Vagina (tissue), 2 donors: ENCODE measurements at regions not wholly inside any gene's neighbourhood (a gene's known extent, or its start where the extent isn't known, plus 50 kb on each side); places are given as distances from the start of the nearest gene placed in this dataset.

Experiments
- DNase-seq, 2 donors: peaks; one replicate each; pipeline ENCODE4 v3.0.0-alpha.2; 2017; ENCODE audit errors: extremely low spot score in 2 of 2
- H3K27ac ChIP-seq: fragments of 200-600 bp; sonication (generic); one replicate; pipeline ENCODE4 v1.5.1; 2019
- H3K27me3 ChIP-seq: fragments of 200-600 bp; sonication (generic); one replicate; pipeline ENCODE4 v1.5.1; 2019
- H3K36me3 ChIP-seq, 2 donors: fragments of 200-600 bp; sonication (generic); one replicate each; pipeline ENCODE4 v1.5.1; 2017 to 2019
- H3K4me1 ChIP-seq: fragments of 200-600 bp; sonication (generic); one replicate; pipeline ENCODE4 v1.5.1; 2019
- H3K4me3 ChIP-seq, 2 donors: fragments of 200-600 bp; sonication (generic); 1 replicate in 1 of 2; 2 replicates in 1 of 2; pipeline ENCODE4 v1.5.1; 2016 to 2019
- H3K9me3 ChIP-seq: fragments of 200-600 bp; sonication (generic); one replicate; pipeline ENCODE4 v1.5.1; 2019
- POLR2A ChIP-seq, 2 donors: fragments of 450-650 bp; IDR thresholded peaks; one replicate each; pipeline ENCODE4 v1.6.1; 2017; ENCODE audit warnings: antibody characterized with exemption in 2 of 2, mild to moderate bottlenecking in 2 of 2, moderate library complexity in 2 of 2
- POLR2AphosphoS5 ChIP-seq, 2 donors: sonication (generic); formaldehyde crosslinking; IDR thresholded peaks; one replicate each; pipeline ENCODE4 v1.9.0; 2017; ENCODE audit warnings: antibody characterized with exemption in 2 of 2, mild to moderate bottlenecking in 2 of 2, low read depth in 1 of 2; ENCODE audit not compliant: insufficient read depth in 1 of 2
- intact Hi-C: fragments of 100-400 bp; cut with DNase I; formaldehyde crosslinking; loops from one replicate; pipeline ENCODE4 v1.15.1; 2023
- TF ChIP-seq, protein P1 (sequence below), 3 experiments: fragments of 450-650 bp in 2 of 3; fragments of 200-600 bp in 1 of 3; sonication (generic) in 1 of 3; IDR thresholded peaks; one replicate each; pipeline ENCODE4 v1.5.1; 2017 to 2019; ENCODE audit warnings: antibody characterized with exemption in 3 of 3, mild to moderate bottlenecking in 2 of 3, moderate library complexity in 2 of 3

DNA sequence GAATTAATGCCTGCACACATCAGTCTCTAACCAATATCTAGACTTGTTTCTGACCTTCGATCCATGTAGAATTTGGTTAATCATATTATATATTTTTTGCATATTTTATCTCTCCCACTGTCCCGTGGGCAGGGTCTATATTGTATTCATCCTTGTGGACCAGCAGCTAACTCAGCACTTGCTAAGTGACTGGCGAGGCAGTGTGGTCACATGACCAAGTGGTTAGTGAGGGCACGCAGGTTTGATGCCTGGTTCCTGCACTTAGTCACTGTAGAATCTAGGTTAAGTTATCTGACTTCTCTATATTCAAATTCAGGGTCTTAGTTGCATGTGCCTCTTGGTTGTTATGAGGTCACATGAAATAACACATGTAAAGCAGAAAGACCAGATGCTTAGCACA lies 120.5 kb downstream of the UBE2U start:
- TF ChIP-seq, protein P1, sequence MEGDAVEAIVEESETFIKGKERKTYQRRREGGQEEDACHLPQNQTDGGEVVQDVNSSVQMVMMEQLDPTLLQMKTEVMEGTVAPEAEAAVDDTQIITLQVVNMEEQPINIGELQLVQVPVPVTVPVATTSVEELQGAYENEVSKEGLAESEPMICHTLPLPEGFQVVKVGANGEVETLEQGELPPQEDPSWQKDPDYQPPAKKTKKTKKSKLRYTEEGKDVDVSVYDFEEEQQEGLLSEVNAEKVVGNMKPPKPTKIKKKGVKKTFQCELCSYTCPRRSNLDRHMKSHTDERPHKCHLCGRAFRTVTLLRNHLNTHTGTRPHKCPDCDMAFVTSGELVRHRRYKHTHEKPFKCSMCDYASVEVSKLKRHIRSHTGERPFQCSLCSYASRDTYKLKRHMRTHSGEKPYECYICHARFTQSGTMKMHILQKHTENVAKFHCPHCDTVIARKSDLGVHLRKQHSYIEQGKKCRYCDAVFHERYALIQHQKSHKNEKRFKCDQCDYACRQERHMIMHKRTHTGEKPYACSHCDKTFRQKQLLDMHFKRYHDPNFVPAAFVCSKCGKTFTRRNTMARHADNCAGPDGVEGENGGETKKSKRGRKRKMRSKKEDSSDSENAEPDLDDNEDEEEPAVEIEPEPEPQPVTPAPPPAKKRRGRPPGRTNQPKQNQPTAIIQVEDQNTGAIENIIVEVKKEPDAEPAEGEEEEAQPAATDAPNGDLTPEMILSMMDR (IDR thresholded peaks at IDR 0.05): no peak
- no peak for TF ChIP-seq POLR2AphosphoS5 (IDR thresholded peaks at IDR 0.05; ENCODE audit: insufficient read depth in 1 of 2, low read depth in 1 of 2)
- TF ChIP-seq POLR2A (IDR thresholded peaks at IDR 0.05): no peak
- intact Hi-C loops: no loop called here

DNA sequence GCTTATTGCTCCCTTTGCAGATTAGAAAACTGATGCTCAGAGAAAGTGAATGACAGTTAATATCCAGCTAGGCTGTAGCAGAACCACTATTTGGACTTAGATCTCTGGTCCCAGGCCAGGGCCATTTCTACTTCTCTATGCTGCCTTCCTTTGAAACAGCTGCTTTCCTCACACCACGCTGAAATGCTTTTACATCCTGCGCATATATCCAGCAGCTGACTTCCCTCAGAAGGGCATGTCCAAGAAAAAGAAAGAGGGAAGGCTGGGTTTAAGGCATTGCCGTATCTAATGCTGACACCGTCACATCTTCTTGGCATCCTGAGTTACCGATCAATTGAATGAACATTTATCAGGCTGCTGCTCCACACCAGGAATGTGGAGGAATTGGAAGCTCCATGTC lies 122.4 kb downstream of the UBE2U start:
- no peaks in the 10 kb centered on the region for H3K36me3 ChIP-seq
- DNase-seq: no peak
- intact Hi-C loops: no loop called here
- H3K27me3 ChIP-seq: no peaks in the 10 kb centered on the region
- no peaks in the 10 kb centered on the region for H3K9me3 ChIP-seq
- TF ChIP-seq POLR2A (IDR thresholded peaks at IDR 0.05): no peak
- TF ChIP-seq, protein P1 (IDR thresholded peaks at IDR 0.05): no peak
- no peak for TF ChIP-seq POLR2AphosphoS5 (IDR thresholded peaks at IDR 0.05; ENCODE audit: insufficient read depth in 1 of 2, low read depth in 1 of 2)
- H3K4me1 ChIP-seq: no peaks in the 10 kb centered on the region
- H3K4me3 ChIP-seq: no peak overlapping the region
- H3K27ac ChIP-seq: no peak overlapping the region

More for the DNA sequence above, 120.5 kb downstream of the UBE2U start:
- Histone ChIP-seq H3K4me1 (no peaks in the 10 kb centered on the region), H3K9me3 (no peaks in the 10 kb centered on the region), H3K36me3 (no peaks in the 10 kb centered on the region), H3K27me3 (no peaks in the 10 kb centered on the region), H3K27ac (no peak overlapping the region), H3K4me3 (no peak overlapping the region)
- no peak for DNase-seq

GRCh38 chr1:64327119-64327518 lies 123.7 kb downstream of the UBE2U start:
- Histone ChIP-seq H3K27me3 (no peaks in the 10 kb centered on the region), H3K4me3 (no peak overlapping the region), H3K4me1 (no peaks in the 10 kb centered on the region), H3K36me3 (no peaks in the 10 kb centered on the region), H3K27ac (no peak overlapping the region), H3K9me3 (no peaks in the 10 kb centered on the region)
- intact Hi-C loops: no loop called here
- no peak for DNase-seq
- no peak for TF ChIP-seq POLR2AphosphoS5 (IDR thresholded peaks at IDR 0.05; ENCODE audit: insufficient read depth in 1 of 2, low read depth in 1 of 2)
- no peak for TF ChIP-seq POLR2A (IDR thresholded peaks at IDR 0.05)
- TF ChIP-seq, protein P1 (IDR thresholded peaks at IDR 0.05): no peak

- Histone ChIP-seq H3K4me1 (no peaks in the 10 kb centered on the region), H3K27ac (no peak overlapping the region), H3K4me3 (no peak overlapping the region), H3K36me3 (no peaks in the 10 kb centered on the region), H3K9me3 (no peaks in the 10 kb centered on the region), H3K27me3 (no peaks in the 10 kb centered on the region)
- TF ChIP-seq, protein P1 (IDR thresholded peaks at IDR 0.05): no peak
- TF ChIP-seq POLR2AphosphoS5 (IDR thresholded peaks at IDR 0.05; ENCODE audit: insufficient read depth in 1 of 2, low read depth in 1 of 2) (no peak), POLR2A (IDR thresholded peaks at IDR 0.05) (no peak)
- intact Hi-C loops: no loop called here
- DNase-seq: no peak
Measured at GRCh38 chr1:64328193-64328592, 124.8 kb downstream of the UBE2U start.

- no peak overlapping the region for H3K4me3 ChIP-seq
- H3K36me3 ChIP-seq: no peaks in the 10 kb centered on the region
- H3K27me3 ChIP-seq: no peaks in the 10 kb centered on the region
- no peaks in the 10 kb centered on the region for H3K9me3 ChIP-seq
- intact Hi-C loops: no loop called here
- TF ChIP-seq, protein P1 (IDR thresholded peaks at IDR 0.05): no peak
- no peak for TF ChIP-seq POLR2AphosphoS5 (IDR thresholded peaks at IDR 0.05; ENCODE audit: insufficient read depth in 1 of 2, low read depth in 1 of 2)
- TF ChIP-seq POLR2A (IDR thresholded peaks at IDR 0.05): no peak
- no peak overlapping the region for H3K27ac ChIP-seq
- no peak for DNase-seq
- H3K4me1 ChIP-seq: no peaks in the 10 kb centered on the region
Measured at GRCh38 chr1:64330839-64331238, 127.4 kb downstream of the UBE2U start.
